H1 (cell line): ENCODE measurements at regions not wholly inside any gene's neighbourhood (a gene's known extent, or its start where the extent isn't known, plus 50 kb on each side); places are given as distances from the start of the nearest gene placed in this dataset.

Experiments used
- CTCF ChIA-PET: fragments of 300-600 bp; sonication (Branson Sonifier 250); formaldehyde crosslinking; loops from one replicate; lab custom pipeline; 2021; ENCODE audit not compliant: partially characterized antibody; lab: Charles Lee
- POLR2A ChIA-PET: fragments of 300-600 bp; sonication (Branson Sonifier 250); formaldehyde crosslinking; loops from one replicate; lab custom pipeline; 2021; ENCODE audit warnings: inconsistent platforms; ENCODE audit not compliant: partially characterized antibody; lab: Charles Lee
- DNase-seq, 2 experiments: peaks; one replicate each; pipeline versions ENCODE4 v3.0.0 to v3.0.0-alpha.2; 2010 to 2022; ENCODE audit warnings: low spot score in 2 of 2, low read depth in 1 of 2, mixed read lengths in 1 of 2
- FAIRE-seq: peaks from 2 replicates; lab custom pipeline; 2011; peaks lifted over from hg19 to GRCh38; lab: Jason Lieb, UNC
- H2AFZ ChIP-seq: 2 replicates; pipeline ENCODE4 v1.8.1; 2012; ENCODE audit warnings: low read length, inconsistent platforms
- H2AK5ac ChIP-seq: 2 replicates; pipeline ENCODE4 v1.6.1; 2013; ENCODE audit warnings: low read depth, low read length
- H2BK120ac ChIP-seq: replicated peaks from 2 replicates; pipeline ENCODE3; 2013; ENCODE audit warnings: low read depth, low read length, inconsistent platforms
- H2BK12ac ChIP-seq: 2 replicates; pipeline ENCODE4 v1.6.1; 2013; ENCODE audit warnings: low read depth, low read length
- H2BK15ac ChIP-seq: 2 replicates; pipeline ENCODE4 v1.6.1; 2013; ENCODE audit warnings: low read length
- H2BK20ac ChIP-seq: 2 replicates; pipeline ENCODE4 v1.6.1; 2013; ENCODE audit warnings: low read length
- H2BK5ac ChIP-seq: 2 replicates; pipeline ENCODE4 v1.6.1; 2013; ENCODE audit warnings: low read depth, low read length
- H3K14ac ChIP-seq: 2 replicates; pipeline ENCODE4 v1.6.1; 2013; ENCODE audit warnings: inconsistent platforms; ENCODE audit not compliant: insufficient read length
- H3K18ac ChIP-seq: 2 replicates; pipeline ENCODE4 v1.6.1; 2013; ENCODE audit warnings: low read length; ENCODE audit errors: extremely low read depth
- H3K23ac ChIP-seq: 2 replicates; pipeline ENCODE4 v1.6.1; 2013; ENCODE audit warnings: inconsistent platforms; ENCODE audit not compliant: insufficient read length
- H3K23me2 ChIP-seq: 2 replicates; pipeline ENCODE4 v1.6.1; 2013; ENCODE audit warnings: low read depth, low read length
- H3K27ac ChIP-seq: 2 replicates; pipeline ENCODE4 v1.6.1; 2011; ENCODE audit warnings: low read depth, low read length, inconsistent platforms
- H3K27me3 ChIP-seq, 4 experiments: replicated peaks in 1 of 4; 1 replicate in 1 of 4; 2 replicates in 3 of 4; pipeline versions ENCODE4 v1.6.1 to v1.8.1; 2011 to 2013; ENCODE audit warnings: low read length in 3 of 4, mild to moderate bottlenecking in 3 of 4, inconsistent platforms in 2 of 4, mixed read lengths in 2 of 4, moderate library complexity in 1 of 4; ENCODE audit not compliant: control insufficient read depth in 3 of 4, insufficient read depth in 3 of 4; ENCODE audit errors: extremely low read depth in 1 of 4
- H3K36me3 ChIP-seq, 4 experiments: 2 replicates each; pipeline versions ENCODE4 v1.6.1 to v1.8.1; 2011 to 2013; ENCODE audit warnings: mild to moderate bottlenecking in 4 of 4, low read length in 3 of 4, moderate library complexity in 2 of 4, control low read depth in 1 of 4, inconsistent platforms in 1 of 4; ENCODE audit not compliant: insufficient read depth in 4 of 4, control insufficient read depth in 2 of 4
- H3K4ac ChIP-seq: replicated peaks from 2 replicates; pipeline ENCODE3; 2013; ENCODE audit warnings: low read length, low read depth, mixed read lengths, inconsistent platforms; ENCODE audit not compliant: insufficient read length
- H3K4me1 ChIP-seq, 4 experiments: replicated peaks in 1 of 4; 1 replicate in 1 of 4; 2 replicates in 3 of 4; pipeline versions ENCODE4 v1.6.1 to v1.8.1; 2011 to 2013; ENCODE audit warnings: low read length in 3 of 4, inconsistent platforms in 2 of 4, mixed read lengths in 1 of 4; ENCODE audit not compliant: insufficient read depth in 4 of 4, control insufficient read depth in 3 of 4
- H3K4me2 ChIP-seq, 2 experiments: 2 replicates each; pipeline versions ENCODE4 v1.6.1 to v1.8.1; 2011 to 2013; ENCODE audit warnings: low read depth in 2 of 2, low read length in 2 of 2, control low read depth in 1 of 2, inconsistent platforms in 1 of 2, mild to moderate bottlenecking in 1 of 2; ENCODE audit not compliant: insufficient read depth in 1 of 2
- H3K4me3 ChIP-seq, 4 experiments: fragments of 200-600, 300-600 bp in 1 of 4; sonication (generic), shearing (Covaris generic), sonication (Bioruptor Twin) in 1 of 4; 2 replicates each; pipeline versions ENCODE4 v1.5.1 to v1.8.1; 2011 to 2016; ENCODE audit warnings: low read length in 4 of 4, low read depth in 3 of 4, control low read depth in 2 of 4, inconsistent platforms in 2 of 4, mild to moderate bottlenecking in 2 of 4, mixed read lengths in 1 of 4, moderate library complexity in 1 of 4; ENCODE audit not compliant: insufficient read depth in 2 of 4; ENCODE audit errors: extremely low read depth in 1 of 4
- H3K56ac ChIP-seq: replicated peaks from 2 replicates; pipeline ENCODE3; 2013; ENCODE audit warnings: low read depth, mild to moderate bottlenecking, mixed read lengths, low read length, inconsistent platforms; ENCODE audit not compliant: insufficient read length
- H3K79me1 ChIP-seq: 2 replicates; pipeline ENCODE4 v1.6.1; 2013; ENCODE audit warnings: low read depth, low read length, control low read depth
- H3K79me2 ChIP-seq, 2 experiments: 2 replicates each; pipeline versions ENCODE4 v1.6.1 to v1.8.1; 2012 to 2013; ENCODE audit warnings: low read length in 2 of 2, mild to moderate bottlenecking in 2 of 2, inconsistent platforms in 1 of 2; ENCODE audit not compliant: insufficient read depth in 2 of 2, control insufficient read depth in 1 of 2
- H3K9ac ChIP-seq, 4 experiments: replicated peaks in 1 of 4; 1 replicate in 1 of 4; 2 replicates in 3 of 4; pipeline versions ENCODE4 v1.6.1 to v1.8.1; 2011 to 2013; ENCODE audit warnings: low read depth in 3 of 4, low read length in 3 of 4, control low read depth in 2 of 4, mild to moderate bottlenecking in 2 of 4, moderate library complexity in 2 of 4, inconsistent platforms in 1 of 4; ENCODE audit errors: extremely low read depth in 1 of 4
- H3K9me3 ChIP-seq, 2 experiments: 2 replicates each; pipeline versions ENCODE4 v1.6.1 to v1.8.1; 2012 to 2013; ENCODE audit warnings: mild to moderate bottlenecking in 2 of 2, moderate library complexity in 2 of 2, control low read depth in 1 of 2, inconsistent platforms in 1 of 2, low read depth in 1 of 2, low read length in 1 of 2, mixed read lengths in 1 of 2; ENCODE audit not compliant: insufficient read depth in 2 of 2
- H4K20me1 ChIP-seq, 2 experiments: replicated peaks in 1 of 2; 2 replicates each; pipeline versions ENCODE3 to v1.8.1; 2011 to 2013; ENCODE audit warnings: inconsistent platforms in 2 of 2, low read length in 2 of 2, mild to moderate bottlenecking in 1 of 2; ENCODE audit not compliant: insufficient read depth in 2 of 2, control insufficient read depth in 1 of 2
- H4K5ac ChIP-seq: 2 replicates; pipeline ENCODE4 v1.6.1; 2013; ENCODE audit warnings: low read length, low read depth, mixed read lengths, inconsistent platforms; ENCODE audit not compliant: insufficient read length
- H4K8ac ChIP-seq: 2 replicates; pipeline ENCODE4 v1.8.0; 2013; ENCODE audit warnings: mild to moderate bottlenecking, moderate library complexity, low read length, inconsistent platforms; ENCODE audit not compliant: insufficient read depth; ENCODE audit errors: extremely low read depth
- H4K91ac ChIP-seq: replicated peaks from 2 replicates; pipeline ENCODE3; 2013; ENCODE audit warnings: low read length, mixed read lengths, inconsistent platforms; ENCODE audit not compliant: insufficient read length
- CEBPB ChIP-seq: IDR thresholded peaks from 2 replicates; pipeline ENCODE4 v1.6.1; 2012; ENCODE audit warnings: low read depth, low read length
- RBBP5 ChIP-seq: IDR thresholded peaks from 2 replicates; pipeline ENCODE4 v1.7.1; 2012; ENCODE audit warnings: low read depth, mild to moderate bottlenecking, inconsistent platforms, low read length, moderate library complexity, borderline replicate concordance
- WGBS, 2 experiments: shearing (Covaris generic) in 1 of 2; methylation state at CpG; one replicate each; pipeline versions ENCODE4 v1.1.6 to v1.1.7; 2013 to 2015; ENCODE audit warnings: low lambda C conversion rate in 2 of 2, mixed read lengths in 2 of 2, inconsistent platforms in 1 of 2, low coverage in 1 of 2, missing lambda C conversion rate in 1 of 2; ENCODE audit not compliant: insufficient replicate concordance in 2 of 2, insufficient coverage in 1 of 2, insufficient read length in 1 of 2; ENCODE audit errors: extremely low coverage in 1 of 2, missing lambda C conversion rate in 1 of 2; 5-methylcytosine and 5-hydroxymethylcytosine counted together

DNA sequence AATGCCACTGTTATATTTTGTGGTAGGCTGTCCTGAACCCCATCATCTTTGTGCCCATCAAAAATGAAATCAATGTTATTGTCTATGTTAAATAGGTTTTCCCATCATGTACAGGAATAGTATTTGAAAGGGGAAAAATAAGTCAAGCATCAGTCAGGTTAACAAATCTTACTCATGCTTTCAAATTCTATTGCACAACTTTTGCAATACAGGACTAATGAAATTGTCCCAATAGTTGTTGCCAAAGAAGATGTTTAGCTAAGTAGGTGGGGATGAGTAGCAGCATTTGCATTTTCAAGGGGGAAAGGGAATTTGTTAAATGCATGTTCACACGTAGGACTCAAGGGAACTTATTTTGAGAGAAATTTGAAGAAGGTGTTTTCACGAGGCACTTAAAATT, 962.1 kb downstream of the JRKL start:
- H2AFZ ChIP-seq, result no peak overlapping the region

More for the DNA sequence above, 962.1 kb downstream of the JRKL start:
- CTCF ChIA-PET, result no interaction called here
- Histone ChIP-seq H3K56ac (no peak overlapping the region), H2BK20ac (no peak overlapping the region), H3K9me3 (no peaks in the 10 kb centered on the region), H3K4ac (no peak overlapping the region), H4K8ac (no peak overlapping the region), H3K4me1 (no peaks in the 10 kb centered on the region; a peak in 2 of 7 replicates), H3K36me3 (no peaks in the 10 kb centered on the region), H2BK12ac (no peak overlapping the region), H2BK15ac (no peak overlapping the region), H3K14ac (no peak overlapping the region), H3K79me2 (no peaks in the 10 kb centered on the region), H3K4me2 (no peak overlapping the region), H3K79me1 (no peaks in the 10 kb centered on the region), H3K18ac (no peak overlapping the region), H4K5ac (no peak overlapping the region), H3K9ac (no peak overlapping the region), H3K27ac (no peak overlapping the region), H2BK5ac (no peak overlapping the region), H3K23ac (no peak overlapping the region), H4K20me1 (no peaks in the 10 kb centered on the region), H2AK5ac (no peak overlapping the region), H3K27me3 (no peaks in the 10 kb centered on the region), H3K23me2 (no peaks in the 10 kb centered on the region), H3K4me3 (no peak overlapping the region), H2BK120ac (no peak overlapping the region), H4K91ac (no peak overlapping the region)
- TF ChIP-seq CEBPB, result peak; percentile 33; the same call in 1 of the 2 replicates
- TF ChIP-seq RBBP5, result no peak
- POLR2A ChIA-PET, result no interaction called here
- DNase-seq, result no peak
- WGBS, 2 experiments, result 88% methylated on average over 2 of the region's 2 CpGs; no CpG with 5 or more reads in 1 of the 2 experiments
- no peak for FAIRE-seq
